Stimulated activated CD4-positive, alpha-beta T cell treated with anti-CD3 and anti-CD28 coated beads, Interleukin-4, amount 100 ng/mL, for 1 hour (primary cell): ENCODE measurements at regions not wholly inside any gene's neighbourhood (a gene's known extent, or its start where the extent isn't known, plus 50 kb on each side); places are given as distances from the start of the nearest gene placed in this dataset.
"Not testable (repeated sequence)": the region's sequence is repeated elsewhere in the genome, so short reads cannot be mapped to it uniquely, and the experiment has no call there.

Experiments used
- DNase-seq: peaks from one replicate; pipeline ENCODE4 v3.0.0-alpha.2; 2020

DNA sequence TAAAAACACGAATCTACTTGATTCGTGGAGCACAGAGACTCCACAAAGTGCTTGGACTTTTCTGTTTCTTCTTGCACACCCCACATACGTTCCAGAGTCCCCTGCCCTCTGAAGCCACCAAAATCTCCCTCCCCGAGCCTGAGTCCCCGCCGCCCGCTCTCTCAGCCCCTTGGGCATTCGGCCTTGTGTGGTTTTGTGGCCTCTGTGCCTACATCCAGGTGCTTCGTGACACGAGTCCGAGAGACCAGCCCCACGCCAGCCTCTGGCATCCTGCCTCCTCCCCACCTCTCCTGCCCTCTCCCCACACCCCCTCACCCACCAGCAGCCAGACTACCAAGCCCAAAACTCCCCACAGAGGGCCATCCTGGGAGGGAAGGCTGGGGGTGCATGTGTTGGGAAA lies 87.8 kb upstream of the PPP1R26 start:
- DNase-seq = no peak

DNA sequence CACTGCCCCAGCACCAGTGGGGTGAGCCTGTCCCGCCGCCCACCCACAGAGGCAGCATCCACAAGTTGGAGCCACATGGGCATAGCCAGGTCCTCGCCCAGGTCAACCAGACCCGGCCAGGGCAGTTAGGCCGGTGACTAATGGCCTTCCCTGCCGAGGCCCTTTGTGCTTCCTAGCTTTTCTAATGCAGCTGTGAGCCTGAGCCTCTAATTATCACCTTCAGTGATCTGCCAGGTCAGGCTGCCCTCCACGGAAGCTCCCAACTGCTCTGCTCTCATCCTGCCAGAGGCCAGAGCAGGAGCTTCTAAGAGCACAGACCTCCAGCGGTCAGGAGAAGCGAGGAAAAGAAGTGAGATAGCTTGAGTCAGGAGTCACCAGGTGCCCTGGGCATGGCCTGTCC lies 87.1 kb upstream of the PPP1R26 start:
- DNase-seq = no peak

DNA sequence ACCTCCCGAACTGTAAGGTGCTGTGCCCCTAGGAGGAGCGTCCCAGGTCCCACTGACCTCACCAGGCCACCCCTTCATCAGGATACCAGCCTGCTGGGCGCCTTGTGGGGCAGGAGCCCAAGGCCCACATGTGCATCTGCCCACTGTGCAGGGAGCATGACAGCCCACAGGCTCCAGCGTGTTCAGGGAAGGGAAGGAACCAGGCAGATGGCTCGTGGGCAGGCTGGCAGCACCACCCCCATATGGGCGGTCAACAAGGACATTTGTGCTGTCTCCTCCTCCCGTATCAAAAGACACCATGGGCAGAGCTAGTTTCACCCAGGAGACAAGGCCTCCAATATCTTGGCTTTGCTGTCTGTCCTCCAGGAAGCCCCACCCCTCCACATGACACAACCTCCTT lies 85.5 kb upstream of the PPP1R26 start:
- DNase-seq = no peak

DNA sequence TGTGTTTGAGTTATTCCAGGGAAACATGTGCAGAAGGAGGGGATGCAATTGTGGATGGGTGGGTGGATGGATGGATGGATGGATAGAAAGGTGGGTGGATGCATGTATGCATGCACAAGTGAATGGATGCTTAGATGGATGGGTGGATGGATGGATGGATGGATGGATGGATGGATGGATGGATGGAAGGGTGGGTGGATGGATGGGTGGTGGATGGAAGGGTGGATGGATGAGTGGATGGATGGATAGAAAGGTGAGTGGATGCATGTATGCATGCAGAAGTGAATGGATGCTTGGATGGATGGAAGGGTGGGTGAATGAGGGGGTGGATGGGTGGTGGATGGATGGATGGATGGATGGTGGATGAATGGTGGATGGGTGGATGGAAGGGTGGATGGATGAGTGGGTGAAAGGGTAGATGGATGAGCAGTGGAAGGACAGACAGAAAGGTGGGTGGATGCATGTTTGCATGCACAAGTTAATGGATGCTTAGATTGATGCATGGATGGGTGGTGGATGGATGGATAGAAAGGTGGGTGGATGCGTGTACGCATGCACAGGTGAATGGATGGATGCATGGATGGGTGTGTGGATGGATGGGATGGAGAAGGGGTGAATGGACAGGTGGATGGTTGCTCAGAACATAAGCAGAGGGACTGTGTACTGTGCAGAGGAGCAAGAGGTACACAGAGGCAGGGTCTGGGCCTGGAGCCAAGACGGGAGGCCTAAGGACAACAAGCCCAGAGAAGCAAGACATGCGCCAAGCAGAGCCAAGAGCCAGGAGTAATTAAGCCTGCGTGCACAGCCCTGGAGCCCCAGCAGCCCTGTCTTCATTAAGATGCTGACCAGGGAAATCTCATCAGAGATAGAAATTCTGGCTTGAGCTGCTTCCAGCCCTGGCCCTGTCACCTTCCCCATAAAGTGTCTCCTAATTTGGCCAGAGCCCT lies 84.6 kb upstream of the PPP1R26 start:
- no peak for DNase-seq

DNA sequence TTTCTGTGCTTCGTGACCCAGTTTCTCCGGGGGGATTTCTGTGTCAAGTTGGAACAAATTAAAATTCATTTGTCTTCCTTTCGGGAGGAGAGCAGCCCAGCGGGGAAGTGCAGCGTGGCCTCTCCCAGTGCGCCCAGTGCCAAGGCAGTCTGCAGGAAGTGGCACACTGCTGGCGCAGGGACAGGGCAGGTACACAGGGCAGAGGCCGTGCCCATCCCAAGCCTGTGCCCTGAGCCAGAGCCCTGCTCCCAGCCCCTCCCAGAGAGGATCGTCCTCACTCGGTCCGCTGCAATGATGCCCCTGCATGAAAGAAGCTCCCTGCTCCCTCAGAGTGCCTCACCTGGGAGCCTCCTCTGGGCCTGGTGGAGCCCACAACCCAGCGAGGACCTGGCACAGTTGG lies 82.4 kb upstream of the PPP1R26 start:
- DNase-seq = no peak

DNA sequence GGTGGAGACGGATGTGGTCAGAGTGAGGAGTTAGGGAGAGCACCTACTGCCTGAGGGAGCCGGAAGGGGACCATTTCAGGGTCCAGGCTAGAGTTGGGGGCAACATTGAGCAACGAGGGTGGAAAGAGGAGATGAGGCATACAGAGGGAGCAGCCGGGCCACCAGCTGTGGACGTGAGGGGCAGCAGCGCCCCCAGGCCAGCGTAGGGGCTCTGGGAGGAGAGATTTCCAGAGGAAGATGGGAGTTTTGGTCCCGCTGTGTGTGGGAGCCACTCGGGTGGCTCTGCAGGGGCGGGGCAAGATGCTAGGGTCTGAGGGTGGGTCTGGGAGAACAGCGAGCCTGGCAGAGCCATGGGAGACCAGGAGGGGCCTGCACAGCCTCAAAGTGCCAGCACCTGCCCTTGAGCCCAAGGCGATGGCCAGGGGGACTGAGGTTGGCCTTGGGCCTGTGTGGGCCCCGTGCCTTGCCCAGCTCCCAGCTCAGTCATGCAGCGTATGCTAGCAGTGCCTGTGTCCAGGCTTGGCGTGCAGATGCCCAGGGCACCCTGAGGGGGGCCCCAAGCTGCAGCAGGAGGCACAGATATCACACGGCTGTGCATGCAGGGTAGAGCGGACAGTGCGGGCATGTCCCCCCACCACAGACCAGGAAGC lies 80.5 kb upstream of the PPP1R26 start:
- no peak for DNase-seq

DNA sequence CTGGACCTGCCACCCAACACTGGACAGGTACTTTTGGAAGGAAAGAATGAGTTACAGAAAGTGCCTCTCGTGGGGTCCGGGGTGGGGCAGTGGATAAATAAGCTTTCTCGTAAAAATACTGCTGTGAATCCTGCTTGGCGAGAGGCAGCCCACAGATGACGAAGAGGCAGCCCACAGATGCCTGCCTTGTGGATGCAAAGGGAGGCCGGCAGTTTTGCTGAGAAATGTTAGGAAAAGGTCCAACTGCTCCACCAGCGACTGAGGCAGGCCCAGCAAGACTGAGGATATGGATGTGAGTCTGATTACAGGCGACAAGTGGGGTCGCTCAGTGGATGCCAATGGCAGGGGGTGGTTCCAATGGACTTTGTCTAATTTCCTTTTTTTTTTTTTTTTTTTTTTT lies 79.1 kb upstream of the PPP1R26 start:
- DNase-seq = no peak

DNA sequence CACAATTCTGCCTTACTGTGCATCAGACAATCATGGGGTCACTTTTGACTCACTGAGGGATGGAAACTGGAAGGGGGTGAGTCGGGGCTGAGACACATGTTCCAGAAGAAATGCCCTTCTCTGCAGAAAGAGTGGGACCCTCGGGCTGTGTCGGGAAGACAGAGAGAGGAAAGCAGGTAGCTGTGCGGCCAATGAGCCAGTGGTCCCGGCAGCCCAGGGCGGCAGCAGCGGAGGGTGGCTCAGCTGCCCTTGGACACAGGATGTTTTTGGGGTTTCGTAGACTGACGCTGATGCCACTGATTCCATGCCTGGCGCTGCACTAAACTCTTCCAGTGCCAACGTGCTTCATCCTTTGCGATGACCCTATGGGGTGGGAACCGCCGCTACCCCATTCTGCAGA lies 78.4 kb upstream of the PPP1R26 start:
- no peak for DNase-seq

DNA sequence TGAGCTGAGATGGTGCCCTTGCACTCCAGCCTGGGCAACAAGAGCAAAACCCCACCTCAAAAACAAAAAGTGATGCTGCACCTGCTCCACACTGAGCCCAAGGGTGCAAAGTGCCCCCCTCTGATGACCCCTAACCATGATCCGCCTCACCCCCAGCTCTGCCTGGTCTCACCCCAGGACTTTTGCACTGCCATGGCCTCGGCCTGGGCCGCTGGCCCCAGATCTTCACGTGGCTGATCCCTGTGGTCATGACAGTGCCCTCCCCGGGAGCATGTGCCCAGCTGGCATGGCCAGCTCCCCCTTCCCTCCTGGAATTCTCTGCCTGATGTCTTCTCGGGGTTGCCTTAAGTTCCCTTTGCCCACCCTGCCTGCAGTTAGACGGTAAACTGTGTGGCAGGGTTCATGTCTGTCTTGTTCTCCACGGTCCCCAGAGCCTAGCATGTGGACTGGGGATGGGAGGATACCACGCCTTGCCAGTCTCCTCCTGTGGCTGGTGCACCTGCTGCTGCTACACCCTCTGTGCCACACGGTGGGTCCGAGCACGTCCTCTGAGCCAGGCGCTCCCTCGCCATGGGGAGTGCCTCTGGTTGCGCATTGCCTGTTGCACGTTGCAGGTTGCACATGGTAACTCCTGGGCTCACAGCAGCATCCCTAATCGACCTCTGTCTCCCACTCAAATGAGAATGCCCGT lies 77.4 kb upstream of the PPP1R26 start:
- DNase-seq = no peak

DNA sequence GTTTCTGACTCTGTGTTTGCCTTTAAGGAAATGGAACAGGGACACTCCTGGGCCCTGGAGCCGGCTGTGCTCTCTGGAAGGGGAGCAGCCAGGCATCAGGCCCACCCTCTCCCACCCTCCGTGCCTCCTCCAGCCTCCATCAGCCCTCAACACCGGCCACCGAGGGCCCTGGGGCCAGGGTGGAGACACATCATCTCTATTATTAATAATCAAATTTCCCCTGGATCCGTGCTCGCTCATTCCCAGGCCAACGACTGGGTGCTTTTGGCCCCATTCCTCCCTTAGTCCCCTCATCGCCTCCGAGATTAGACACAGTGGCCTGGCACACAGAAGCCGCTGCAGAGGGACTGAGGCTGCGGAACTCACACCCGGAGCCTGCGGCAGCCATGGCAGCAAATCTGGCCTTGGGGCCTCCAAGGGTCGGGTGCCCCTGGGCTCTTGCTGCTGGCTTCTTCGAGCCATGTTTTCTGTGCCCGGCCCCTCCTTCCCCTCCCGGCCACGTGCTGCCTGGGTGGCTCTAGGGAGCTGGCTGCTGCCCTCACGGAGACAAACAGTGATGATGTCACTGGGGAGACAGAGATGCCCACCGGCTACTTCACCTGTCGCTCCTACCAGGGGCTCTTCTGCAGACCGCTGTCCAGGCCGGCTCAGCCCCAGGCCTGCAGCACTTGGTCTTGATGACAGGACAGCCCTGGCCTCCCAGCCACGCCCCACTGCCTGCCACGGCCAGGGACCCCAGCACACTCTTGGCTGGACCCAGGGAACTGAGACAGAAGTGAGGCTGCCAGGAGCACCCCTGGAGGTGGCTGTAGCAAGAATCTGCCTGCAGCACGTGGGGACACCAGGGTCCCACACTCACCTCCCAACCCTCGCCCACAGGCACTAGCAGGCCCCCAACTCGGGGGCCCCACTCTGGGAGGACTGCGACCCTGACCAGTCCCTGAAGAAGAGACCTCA lies 76.6 kb upstream of the PPP1R26 start:
- DNase-seq = no peak

DNA sequence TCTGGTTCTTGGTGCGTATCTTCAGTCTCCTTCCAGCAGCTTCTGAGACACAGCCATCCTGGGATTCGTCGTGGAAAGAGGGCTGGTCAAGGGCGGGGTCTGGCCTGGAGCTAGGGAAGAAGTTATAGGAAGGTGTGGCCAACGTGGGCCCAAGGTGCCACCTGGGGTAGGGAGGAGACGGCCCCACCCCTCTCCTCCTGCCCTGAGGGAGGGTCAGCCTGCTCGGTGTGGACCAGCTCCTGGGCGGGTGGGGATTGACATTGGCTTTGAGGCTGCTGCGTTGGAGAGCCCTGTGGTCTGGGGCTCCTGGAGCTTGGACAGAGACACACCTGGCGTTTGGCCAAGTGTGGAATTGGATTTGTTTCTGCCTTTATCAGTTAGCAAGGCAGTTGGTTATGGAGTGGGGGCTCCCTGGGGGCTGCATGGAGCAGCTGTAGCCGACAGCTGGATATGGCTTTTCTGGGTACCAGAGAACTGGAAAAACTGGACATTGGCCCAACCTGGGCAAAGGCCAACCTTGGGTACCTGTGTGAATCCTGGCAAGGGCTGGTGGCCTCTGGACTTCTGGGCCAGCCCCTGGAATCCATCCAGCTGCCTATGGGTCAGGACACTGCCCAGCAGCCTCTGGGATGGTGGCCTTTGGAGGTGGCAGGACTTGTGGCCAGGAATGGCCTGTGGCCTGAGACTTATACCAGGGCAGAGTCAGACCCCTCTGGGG lies 75.7 kb upstream of the PPP1R26 start:
- DNase-seq = no peak

DNA sequence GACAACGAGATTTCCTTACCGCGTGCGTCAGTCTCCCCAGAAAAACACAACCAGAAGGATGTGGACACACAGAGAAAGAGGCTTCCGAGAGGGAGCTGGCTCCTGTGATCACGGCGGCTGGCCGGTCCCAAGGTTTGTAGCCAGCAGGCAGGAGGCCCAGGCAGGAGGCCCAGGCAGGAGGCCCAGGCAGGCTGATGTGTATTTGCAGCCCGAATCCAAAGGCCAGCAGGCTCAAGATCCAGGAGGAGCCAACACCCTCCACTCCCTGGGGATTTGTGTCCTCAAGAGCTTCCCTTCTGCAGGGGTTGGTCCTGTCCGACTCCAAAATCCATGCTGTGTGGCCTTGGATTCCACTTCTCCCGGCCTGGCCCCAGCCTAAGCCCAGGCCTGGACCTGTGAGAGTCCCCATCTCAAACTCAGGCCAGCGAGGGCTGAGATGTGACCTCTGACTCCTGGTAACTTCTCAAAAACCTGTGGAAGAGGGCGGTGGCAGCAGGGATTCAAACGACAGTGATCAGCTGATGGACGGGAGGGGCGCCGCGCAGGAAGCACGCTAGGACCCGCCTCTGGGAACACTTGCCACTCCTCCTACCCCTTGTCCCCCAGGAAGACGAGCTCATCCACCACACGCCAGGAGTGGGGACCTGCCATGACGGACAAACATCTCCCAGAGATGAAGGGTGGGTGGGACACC lies 75.0 kb upstream of the PPP1R26 start:
- no peak for DNase-seq

DNA sequence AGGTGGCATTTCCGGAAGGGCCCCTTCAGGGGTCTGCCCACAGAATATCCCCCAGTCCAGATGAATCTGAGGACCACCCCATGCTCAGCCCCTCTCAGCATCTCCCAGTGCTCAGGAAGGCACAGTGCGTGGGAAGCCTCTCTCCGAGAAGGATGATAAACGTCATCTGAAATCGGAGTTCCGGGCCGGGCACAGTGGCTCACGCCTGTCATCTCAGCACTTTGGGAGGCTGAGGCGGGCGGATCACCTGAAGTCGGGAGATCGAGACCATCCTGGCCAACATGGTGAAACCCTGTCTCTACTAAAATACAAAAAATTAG lies 74.5 kb upstream of the PPP1R26 start:
- DNase-seq = not testable (repeated sequence)

DNA sequence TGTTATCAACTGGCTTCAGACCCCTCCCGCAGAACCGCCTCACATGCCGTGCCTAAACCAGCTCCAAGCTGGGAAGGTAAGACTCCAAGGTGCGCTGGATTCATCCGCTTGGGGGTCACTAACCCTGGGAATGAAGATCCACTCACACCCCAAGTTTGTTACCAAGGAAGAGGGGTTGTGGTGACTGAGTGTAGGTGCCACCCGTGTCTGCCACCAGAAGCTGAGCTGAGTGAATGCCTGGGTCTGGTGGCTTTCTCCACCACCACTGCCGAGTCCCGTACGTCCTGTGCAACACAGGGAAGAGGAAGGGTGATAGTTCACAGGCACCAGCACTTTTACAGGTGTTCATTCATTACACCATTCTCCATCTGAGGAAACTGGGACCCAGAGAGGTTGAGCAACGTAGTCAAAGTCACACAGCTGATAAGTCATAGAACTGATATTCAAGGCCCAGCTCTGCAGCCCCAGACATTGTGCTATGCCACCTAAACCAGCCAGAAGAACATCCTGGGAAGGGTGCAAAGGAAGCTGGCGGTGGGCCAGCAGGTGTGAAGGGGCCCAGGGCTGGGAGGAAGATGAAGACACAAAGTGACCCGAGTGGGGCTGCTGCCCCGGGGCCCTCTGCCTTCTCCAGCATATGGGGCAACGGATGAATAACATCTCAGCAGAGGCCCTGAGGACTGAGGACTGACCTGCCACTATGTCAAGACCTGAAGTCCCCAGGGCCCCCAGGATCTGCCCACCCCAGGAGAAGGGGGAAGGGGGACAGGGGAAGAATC lies 70.9 kb upstream of the PPP1R26 start:
- no peak for DNase-seq

DNA sequence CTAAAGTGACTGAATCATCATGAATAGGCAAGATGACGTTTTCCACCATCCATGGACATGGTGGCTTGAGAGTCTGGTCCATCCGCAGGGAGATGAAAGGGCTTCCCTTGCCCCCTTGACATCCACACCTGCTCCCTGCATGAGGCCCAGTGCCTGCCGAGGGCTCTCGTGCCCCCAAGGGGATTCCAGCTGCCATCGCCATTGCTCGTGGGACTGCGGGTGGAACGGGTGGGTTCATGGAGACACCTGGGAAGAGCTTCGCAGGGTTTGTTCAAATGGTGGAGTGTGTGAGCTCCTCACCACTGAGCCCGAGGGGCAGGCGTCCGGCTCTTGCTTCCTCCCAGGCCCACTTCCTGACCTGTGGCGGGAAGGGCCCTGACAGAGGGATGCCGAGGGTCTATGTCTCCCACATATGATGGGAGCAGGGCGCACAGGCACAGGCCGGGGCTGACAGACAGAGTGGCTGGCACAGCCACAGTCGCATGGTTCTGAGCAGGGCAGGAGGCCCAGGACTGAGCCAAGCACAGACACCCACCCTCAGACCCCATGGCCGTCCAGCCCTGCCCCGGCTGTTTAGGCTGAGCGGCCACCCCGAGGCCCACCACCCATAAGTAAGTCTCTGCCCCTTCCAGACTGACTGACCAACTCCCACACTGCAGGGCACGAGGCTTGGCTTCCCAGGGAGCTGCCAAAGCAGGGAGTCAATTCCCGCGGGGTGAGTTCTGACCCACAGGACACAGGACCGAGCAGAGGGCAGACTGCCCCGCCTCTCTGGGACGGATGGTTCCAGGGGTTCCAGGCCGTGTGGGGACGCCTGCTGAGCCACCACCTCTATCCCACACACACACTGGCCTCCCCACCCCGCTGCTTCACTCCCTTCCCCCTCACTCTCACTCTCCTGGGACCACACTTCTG lies 70.0 kb upstream of the PPP1R26 start:
- DNase-seq = no peak

DNA sequence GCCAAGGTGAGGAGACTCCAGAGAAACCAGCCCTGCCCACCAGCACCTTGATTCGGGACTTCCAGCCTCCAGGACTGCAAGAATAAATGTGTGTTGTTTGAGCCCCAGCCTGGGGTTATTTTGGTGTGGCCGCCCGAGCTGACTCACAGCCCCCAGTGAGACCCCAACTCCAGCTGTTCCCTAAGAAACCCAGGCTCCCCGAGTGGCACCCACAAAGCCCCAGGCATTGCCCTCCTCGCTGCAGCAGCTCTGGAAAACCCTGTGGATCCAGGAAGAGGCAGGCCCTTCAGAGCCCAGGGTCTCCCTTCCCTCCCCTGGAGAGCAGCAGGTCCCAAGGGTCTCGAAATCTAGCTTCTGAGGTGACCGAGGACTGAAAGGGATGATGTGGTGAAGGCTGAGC lies 69.2 kb upstream of the PPP1R26 start:
- DNase-seq = no peak

DNA sequence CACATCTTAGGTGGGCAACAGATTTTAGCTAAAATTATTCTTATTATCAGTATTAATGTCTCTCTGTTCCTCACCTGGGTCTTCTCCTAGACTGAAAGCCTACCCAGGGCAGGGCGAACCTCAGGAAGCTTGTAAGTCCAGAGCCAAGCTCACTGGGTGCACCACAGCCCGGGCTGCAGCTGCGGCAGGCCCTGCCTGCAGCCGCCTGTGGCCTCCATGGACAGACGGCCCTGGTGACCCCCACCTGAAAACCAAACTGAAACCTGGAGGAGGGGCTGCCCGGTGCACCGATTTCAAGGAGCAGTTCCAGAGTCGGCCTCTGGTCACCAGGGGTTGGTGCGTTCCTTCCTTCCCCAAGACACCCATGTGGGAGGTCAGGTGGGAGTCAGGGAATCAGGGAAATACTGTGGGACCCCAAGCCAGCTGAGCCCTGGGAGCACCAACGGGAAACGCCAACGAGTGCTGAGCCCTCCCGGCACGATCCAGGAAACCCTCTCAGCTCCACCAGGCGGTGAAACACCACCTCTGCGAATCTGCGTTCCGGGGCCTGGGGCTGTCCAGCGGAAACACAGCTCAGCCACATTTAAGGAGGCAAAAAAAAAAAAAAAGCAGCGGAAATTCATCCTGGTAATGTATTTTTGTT lies 68.6 kb upstream of the PPP1R26 start:
- DNase-seq = no peak

DNA sequence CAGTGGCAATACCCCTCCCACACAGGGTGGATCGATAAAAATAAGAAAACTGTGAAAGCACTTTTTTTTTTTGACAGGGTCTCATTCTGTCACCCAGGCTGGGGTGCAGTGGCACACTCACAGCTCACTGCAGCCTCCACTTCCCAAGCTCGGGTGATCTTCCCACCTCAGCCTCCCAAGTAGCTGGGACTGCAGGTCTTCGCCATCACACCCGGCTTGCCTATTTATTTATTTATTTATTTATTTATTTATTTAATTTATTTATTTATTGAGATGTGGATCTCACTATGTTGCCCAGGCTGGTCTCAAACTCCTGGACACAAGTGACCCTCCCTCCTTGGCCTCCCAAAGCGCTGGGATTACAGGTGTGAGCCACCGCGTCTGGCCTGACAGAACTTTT lies 68.0 kb upstream of the PPP1R26 start:
- not testable (repeated sequence) for DNase-seq
